GM23338 (cell line): ENCODE measurements at regions not wholly inside any gene's neighbourhood (a gene's known extent, or its start where the extent isn't known, plus 50 kb on each side); places are given as distances from the start of the nearest gene placed in this dataset.

Experiments
- EZH2 ChIP-seq: fragments of 200-600 bp; sonication (generic); IDR thresholded peaks from one replicate; pipeline ENCODE4 v1.8.0; 2017; ENCODE audit warnings: antibody characterized with exemption, mild to moderate bottlenecking, low read depth; ENCODE audit not compliant: unreplicated experiment
- EZH2phosphoT487 ChIP-seq: fragments of 200-600 bp; sonication (generic); IDR thresholded peaks from one replicate; pipeline ENCODE4 v1.8.1; 2018; ENCODE audit warnings: antibody characterized with exemption; ENCODE audit not compliant: unreplicated experiment
- POLR2AphosphoS5 ChIP-seq: IDR thresholded peaks from 2 replicates; pipeline ENCODE4 v1.6.1; 2016; ENCODE audit warnings: antibody characterized with exemption, low read depth
- TF ChIP-seq, protein P1 (sequence below), 2 experiments: fragments of 200-600 bp in 1 of 2; sonication (generic) in 1 of 2; conservative IDR thresholded peaks; 2 replicates each; pipeline versions ENCODE4 v1.5.1 to v1.6.1; 2016 to 2017; ENCODE audit warnings: antibody characterized with exemption in 2 of 2, low read depth in 2 of 2, mild to moderate bottlenecking in 2 of 2, moderate library complexity in 1 of 2
- TF ChIP-seq, protein P2 (sequence below): IDR thresholded peaks from one replicate; pipeline ENCODE4 v1.6.1; 2018; ENCODE audit warnings: antibody characterized with exemption; ENCODE audit not compliant: unreplicated experiment

DNA sequence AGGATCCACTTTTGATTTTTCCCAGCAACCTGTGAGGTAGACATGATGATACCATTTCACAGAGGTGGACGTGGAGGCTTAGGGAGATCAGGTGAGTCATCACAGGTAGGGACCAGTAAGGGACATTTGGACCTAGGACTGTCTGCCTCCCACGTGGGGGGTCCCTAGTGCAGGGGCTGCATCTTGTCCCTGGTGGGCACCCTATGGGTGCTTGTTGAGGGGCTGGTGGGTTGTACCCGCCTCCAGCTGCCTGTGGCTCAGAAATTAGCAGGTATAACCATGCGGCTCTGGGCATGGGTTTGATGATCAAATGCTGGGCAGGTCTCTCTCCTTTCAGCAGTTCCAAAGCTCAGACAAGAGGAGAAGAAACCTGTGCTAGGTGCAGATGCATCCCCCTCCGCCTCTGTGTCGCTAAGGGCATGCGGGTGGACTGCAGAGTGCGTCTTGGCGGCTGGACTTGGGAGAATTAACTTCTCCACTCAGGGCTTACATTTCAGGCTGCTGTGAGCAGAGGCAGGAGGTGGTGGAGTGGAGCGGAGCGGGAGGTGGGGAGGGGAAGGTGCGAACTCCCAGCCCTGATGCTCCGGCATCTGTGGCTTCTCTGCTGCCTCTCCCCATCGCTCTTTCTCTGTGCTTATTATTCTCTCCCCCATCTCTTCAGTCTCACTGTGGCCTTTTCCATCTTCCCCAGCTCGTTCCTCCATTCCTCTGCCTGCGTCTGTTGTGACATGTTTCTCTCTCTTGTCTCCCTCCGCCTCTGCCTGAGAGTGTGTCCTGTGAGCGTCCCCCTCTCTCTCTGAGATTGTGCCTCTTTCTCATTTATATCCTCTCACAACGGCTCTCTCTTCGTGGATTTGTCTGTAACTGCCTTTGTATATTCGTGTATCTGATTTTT lies 146.8 kb downstream of the PTPRU start:
- TF ChIP-seq, protein P1, sequence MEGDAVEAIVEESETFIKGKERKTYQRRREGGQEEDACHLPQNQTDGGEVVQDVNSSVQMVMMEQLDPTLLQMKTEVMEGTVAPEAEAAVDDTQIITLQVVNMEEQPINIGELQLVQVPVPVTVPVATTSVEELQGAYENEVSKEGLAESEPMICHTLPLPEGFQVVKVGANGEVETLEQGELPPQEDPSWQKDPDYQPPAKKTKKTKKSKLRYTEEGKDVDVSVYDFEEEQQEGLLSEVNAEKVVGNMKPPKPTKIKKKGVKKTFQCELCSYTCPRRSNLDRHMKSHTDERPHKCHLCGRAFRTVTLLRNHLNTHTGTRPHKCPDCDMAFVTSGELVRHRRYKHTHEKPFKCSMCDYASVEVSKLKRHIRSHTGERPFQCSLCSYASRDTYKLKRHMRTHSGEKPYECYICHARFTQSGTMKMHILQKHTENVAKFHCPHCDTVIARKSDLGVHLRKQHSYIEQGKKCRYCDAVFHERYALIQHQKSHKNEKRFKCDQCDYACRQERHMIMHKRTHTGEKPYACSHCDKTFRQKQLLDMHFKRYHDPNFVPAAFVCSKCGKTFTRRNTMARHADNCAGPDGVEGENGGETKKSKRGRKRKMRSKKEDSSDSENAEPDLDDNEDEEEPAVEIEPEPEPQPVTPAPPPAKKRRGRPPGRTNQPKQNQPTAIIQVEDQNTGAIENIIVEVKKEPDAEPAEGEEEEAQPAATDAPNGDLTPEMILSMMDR (conservative IDR thresholded peaks at IDR 0.05; ENCODE audit: low read depth in 2 of 2): no peak
- TF ChIP-seq EZH2 (no peak), POLR2AphosphoS5 (no peak), EZH2phosphoT487 (no peak)
- TF ChIP-seq, protein P2, sequence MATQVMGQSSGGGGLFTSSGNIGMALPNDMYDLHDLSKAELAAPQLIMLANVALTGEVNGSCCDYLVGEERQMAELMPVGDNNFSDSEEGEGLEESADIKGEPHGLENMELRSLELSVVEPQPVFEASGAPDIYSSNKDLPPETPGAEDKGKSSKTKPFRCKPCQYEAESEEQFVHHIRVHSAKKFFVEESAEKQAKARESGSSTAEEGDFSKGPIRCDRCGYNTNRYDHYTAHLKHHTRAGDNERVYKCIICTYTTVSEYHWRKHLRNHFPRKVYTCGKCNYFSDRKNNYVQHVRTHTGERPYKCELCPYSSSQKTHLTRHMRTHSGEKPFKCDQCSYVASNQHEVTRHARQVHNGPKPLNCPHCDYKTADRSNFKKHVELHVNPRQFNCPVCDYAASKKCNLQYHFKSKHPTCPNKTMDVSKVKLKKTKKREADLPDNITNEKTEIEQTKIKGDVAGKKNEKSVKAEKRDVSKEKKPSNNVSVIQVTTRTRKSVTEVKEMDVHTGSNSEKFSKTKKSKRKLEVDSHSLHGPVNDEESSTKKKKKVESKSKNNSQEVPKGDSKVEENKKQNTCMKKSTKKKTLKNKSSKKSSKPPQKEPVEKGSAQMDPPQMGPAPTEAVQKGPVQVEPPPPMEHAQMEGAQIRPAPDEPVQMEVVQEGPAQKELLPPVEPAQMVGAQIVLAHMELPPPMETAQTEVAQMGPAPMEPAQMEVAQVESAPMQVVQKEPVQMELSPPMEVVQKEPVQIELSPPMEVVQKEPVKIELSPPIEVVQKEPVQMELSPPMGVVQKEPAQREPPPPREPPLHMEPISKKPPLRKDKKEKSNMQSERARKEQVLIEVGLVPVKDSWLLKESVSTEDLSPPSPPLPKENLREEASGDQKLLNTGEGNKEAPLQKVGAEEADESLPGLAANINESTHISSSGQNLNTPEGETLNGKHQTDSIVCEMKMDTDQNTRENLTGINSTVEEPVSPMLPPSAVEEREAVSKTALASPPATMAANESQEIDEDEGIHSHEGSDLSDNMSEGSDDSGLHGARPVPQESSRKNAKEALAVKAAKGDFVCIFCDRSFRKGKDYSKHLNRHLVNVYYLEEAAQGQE: no peak
